Vagina (tissue), 2 donors: ENCODE measurements at regions not wholly inside any gene's neighbourhood (a gene's known extent, or its start where the extent isn't known, plus 50 kb on each side); places are given as distances from the start of the nearest gene placed in this dataset.

Experiments
- POLR2A ChIP-seq, 2 donors: fragments of 450-650 bp; IDR thresholded peaks; one replicate each; pipeline ENCODE4 v1.6.1; 2017; ENCODE audit warnings: antibody characterized with exemption in 2 of 2, mild to moderate bottlenecking in 2 of 2, moderate library complexity in 2 of 2
- TF ChIP-seq, protein P1 (sequence below), 3 experiments: fragments of 450-650 bp in 2 of 3; fragments of 200-600 bp in 1 of 3; sonication (generic) in 1 of 3; IDR thresholded peaks; one replicate each; pipeline ENCODE4 v1.5.1; 2017 to 2019; ENCODE audit warnings: antibody characterized with exemption in 3 of 3, mild to moderate bottlenecking in 2 of 3, moderate library complexity in 2 of 3

DNA sequence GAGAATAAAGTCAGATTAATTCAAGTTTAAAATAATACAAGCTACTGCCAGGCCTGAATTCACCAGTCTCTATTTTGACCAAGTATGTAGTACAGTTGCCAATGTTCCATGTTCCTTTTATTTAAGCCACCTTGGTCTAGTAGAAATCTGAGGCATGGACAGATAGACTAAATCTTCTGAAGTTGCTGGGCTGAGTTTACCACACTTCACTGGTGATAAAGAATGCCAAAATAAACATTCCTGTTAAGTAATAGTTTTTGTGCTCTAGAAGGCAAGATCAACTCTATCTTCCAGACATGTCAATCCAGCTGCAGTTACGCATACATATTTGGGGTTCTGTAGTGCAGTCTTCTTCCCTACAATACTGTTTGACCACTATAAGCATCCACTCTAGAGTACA is 83.9 kb upstream of the C11orf87 start:
- TF ChIP-seq, protein P1, sequence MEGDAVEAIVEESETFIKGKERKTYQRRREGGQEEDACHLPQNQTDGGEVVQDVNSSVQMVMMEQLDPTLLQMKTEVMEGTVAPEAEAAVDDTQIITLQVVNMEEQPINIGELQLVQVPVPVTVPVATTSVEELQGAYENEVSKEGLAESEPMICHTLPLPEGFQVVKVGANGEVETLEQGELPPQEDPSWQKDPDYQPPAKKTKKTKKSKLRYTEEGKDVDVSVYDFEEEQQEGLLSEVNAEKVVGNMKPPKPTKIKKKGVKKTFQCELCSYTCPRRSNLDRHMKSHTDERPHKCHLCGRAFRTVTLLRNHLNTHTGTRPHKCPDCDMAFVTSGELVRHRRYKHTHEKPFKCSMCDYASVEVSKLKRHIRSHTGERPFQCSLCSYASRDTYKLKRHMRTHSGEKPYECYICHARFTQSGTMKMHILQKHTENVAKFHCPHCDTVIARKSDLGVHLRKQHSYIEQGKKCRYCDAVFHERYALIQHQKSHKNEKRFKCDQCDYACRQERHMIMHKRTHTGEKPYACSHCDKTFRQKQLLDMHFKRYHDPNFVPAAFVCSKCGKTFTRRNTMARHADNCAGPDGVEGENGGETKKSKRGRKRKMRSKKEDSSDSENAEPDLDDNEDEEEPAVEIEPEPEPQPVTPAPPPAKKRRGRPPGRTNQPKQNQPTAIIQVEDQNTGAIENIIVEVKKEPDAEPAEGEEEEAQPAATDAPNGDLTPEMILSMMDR (IDR thresholded peaks at IDR 0.05) = no peak
- no peak for TF ChIP-seq POLR2A (IDR thresholded peaks at IDR 0.05)
